K562 (cell line): ENCODE measurements at regions not wholly inside any gene's neighbourhood (a gene's known extent, or its start where the extent isn't known, plus 50 kb on each side); places are given as distances from the start of the nearest gene placed in this dataset.

Source experiments
- ATAC-seq: fragments of 200-7000 bp; cut with Tn5 transposase; 3 replicates; pipeline ENCODE4 v1.9.1; 2020; ENCODE audit warnings: moderate library complexity
- BruUV-seq: library from RNA; stranded (reverse); fragments of 400-500 nt; replicated peaks from 2 replicates; lab custom pipeline; 2021; lab: Mats Ljungman, UMichigan
- CTCF ChIA-PET: fragments of 300-600 bp; formaldehyde crosslinking; extraction: SDS; loops from one replicate; lab custom pipeline; 2021; ENCODE audit warnings: low intra/inter-chr PET ratio; lab: Yijun Ruan, JAX
- POLR2A ChIA-PET: fragments of 300-600, 350-650 bp; sonication (Branson Sonifier 250); formaldehyde crosslinking; extraction: SDS; loops from one replicate; lab custom pipeline; 2021; ENCODE audit warnings: antibody characterized with exemption, inconsistent platforms; lab: Yijun Ruan, JAX
- DNase-seq, 4 experiments: peaks; one replicate each; pipeline versions ENCODE4 v3.0.0 to v3.0.0-alpha.2; 2011 to 2018; ENCODE audit warnings: low spot score in 3 of 4, mixed read lengths in 3 of 4; ENCODE audit errors: extremely low read depth in 1 of 4
- FAIRE-seq: peaks from 2 replicates; lab custom pipeline; 2011; peaks lifted over from hg19 to GRCh38; lab: Jason Lieb, UNC
- H2AFZ ChIP-seq: 2 replicates; pipeline ENCODE4 v1.6.0; 2011; ENCODE audit warnings: low read depth, low read length, control low read depth, inconsistent platforms
- H3K27ac ChIP-seq: fragments of 200-600 bp; 3 replicates; pipeline ENCODE4 v1.8.0; 2011; ENCODE audit warnings: low read depth, mild to moderate bottlenecking, control low read depth, inconsistent platforms, low read length, moderate library complexity, mixed read lengths; ENCODE audit errors: extremely low read depth
- H3K27me3 ChIP-seq, 2 experiments: fragments of 300-600 bp in 1 of 2; 2 replicates in 1 of 2; 3 replicates in 1 of 2; pipeline versions ENCODE4 v1.6.0 to v1.8.0; 2011; ENCODE audit warnings: inconsistent platforms in 2 of 2, low read length in 2 of 2, mild to moderate bottlenecking in 1 of 2, mixed read lengths in 1 of 2, moderate library complexity in 1 of 2; ENCODE audit not compliant: control insufficient read depth in 2 of 2, insufficient read depth in 2 of 2
- H3K36me3 ChIP-seq: fragments of 300-600 bp; 3 replicates; pipeline ENCODE4 v1.8.0; 2011; ENCODE audit warnings: mild to moderate bottlenecking, low read length, inconsistent platforms; ENCODE audit not compliant: control insufficient read depth, insufficient read depth
- H3K4me1 ChIP-seq, 2 experiments: fragments of 200-600 bp in 1 of 2; replicated peaks in 1 of 2; 2 replicates in 1 of 2; 3 replicates in 1 of 2; pipeline versions ENCODE4 v1.5.1 to v1.8.0; 2011; ENCODE audit warnings: inconsistent platforms in 2 of 2, low read length in 2 of 2, mild to moderate bottlenecking in 1 of 2, mixed read lengths in 1 of 2, moderate library complexity in 1 of 2; ENCODE audit not compliant: control insufficient read depth in 2 of 2, insufficient read depth in 2 of 2
- H3K4me2 ChIP-seq: 2 replicates; pipeline ENCODE4 v1.6.1; 2011; ENCODE audit warnings: low read length, control low read depth, inconsistent platforms, mixed read lengths; ENCODE audit not compliant: insufficient read depth
- H3K4me3 ChIP-seq: fragments of 200-600 bp; sonication (generic), shearing (Covaris generic); 2 replicates; pipeline ENCODE4 v1.5.1; 2016; ENCODE audit warnings: control low read depth, inconsistent platforms
- H3K79me2 ChIP-seq: fragments of 200-600 bp; 3 replicates; pipeline ENCODE4 v1.8.0; 2011; ENCODE audit warnings: low read length, inconsistent platforms; ENCODE audit not compliant: control insufficient read depth, insufficient read depth
- H3K9ac ChIP-seq, 2 experiments: 2 replicates each; pipeline versions ENCODE4 v1.6.0 to v1.6.1; 2011; ENCODE audit warnings: low read depth in 2 of 2, low read length in 2 of 2, control low read depth in 1 of 2, inconsistent platforms in 1 of 2, mild to moderate bottlenecking in 1 of 2, mixed read lengths in 1 of 2; ENCODE audit not compliant: insufficient read depth in 1 of 2
- H3K9me1 ChIP-seq: one replicate; pipeline ENCODE4 v1.6.0; 2011; ENCODE audit warnings: inconsistent platforms, mild to moderate bottlenecking, low read length, moderate library complexity; ENCODE audit not compliant: control insufficient read depth, insufficient read depth
- H3K9me3 ChIP-seq: replicated peaks from 2 replicates; pipeline ENCODE4 v1.5.1; 2011; ENCODE audit warnings: low read depth, low read length, inconsistent platforms; ENCODE audit not compliant: control insufficient read depth, insufficient read depth
- H4K20me1 ChIP-seq: replicated peaks from 2 replicates; pipeline ENCODE4 v1.6.1; 2011; ENCODE audit warnings: low read length, inconsistent platforms, mixed read lengths; ENCODE audit not compliant: control insufficient read depth, insufficient read depth
- ARHGAP35 ChIP-seq: fragments of 450-650 bp; IDR thresholded peaks from 2 replicates; pipeline ENCODE4 v1.6.1; 2018; ENCODE audit not compliant: partially characterized antibody
- CBX1 ChIP-seq: sonication (generic); IDR thresholded peaks from 2 replicates; pipeline ENCODE4 v1.6.1; 2016; ENCODE audit warnings: antibody characterized with exemption, low read depth, mild to moderate bottlenecking
- CEBPB ChIP-seq: fragments of 450-650 bp; IDR thresholded peaks from 2 replicates; pipeline ENCODE4 v1.6.1; 2016; ENCODE audit warnings: missing genetic modification characterization, missing compliant biosample characterization
- E2F3 ChIP-seq: fragments of 250-450 bp; sonication (Bioruptor Pico); IDR thresholded peaks from 2 replicates; pipeline ENCODE4 v1.4.0; 2020; ENCODE audit warnings: mild to moderate bottlenecking
- E4F1 ChIP-seq: fragments of 250-450 bp; sonication (Bioruptor Pico); IDR thresholded peaks from 2 replicates; pipeline ENCODE4 v1.5.0; 2021; ENCODE audit warnings: mild to moderate bottlenecking, borderline replicate concordance
- ELF4 ChIP-seq: fragments of 450-650 bp; formaldehyde crosslinking; IDR thresholded peaks from 2 replicates; pipeline ENCODE4 v1.4.0; 2022; ENCODE audit warnings: missing genetic modification characterization
- ETS1 ChIP-seq: conservative IDR thresholded peaks from 2 replicates; pipeline ENCODE4 v1.6.1; 2011; ENCODE audit warnings: low read depth, mild to moderate bottlenecking, low read length; ENCODE audit not compliant: control insufficient read depth
- FUS ChIP-seq: fragments of 200-400 bp; formaldehyde crosslinking; optimal IDR thresholded peaks from 2 replicates; pipeline ENCODE3; 2017; ENCODE audit warnings: low read depth, low read length
- GATAD2A ChIP-seq: fragments of 450-650 bp; IDR thresholded peaks from 2 replicates; pipeline ENCODE4 v1.6.1; 2017
- HDAC6 ChIP-seq: IDR thresholded peaks from 2 replicates; pipeline ENCODE4 v1.6.1; 2012; ENCODE audit warnings: low read depth, mild to moderate bottlenecking, control low read depth, inconsistent platforms, low read length, moderate library complexity
- KLF1 ChIP-seq: fragments of 450-650 bp; IDR thresholded peaks from 2 replicates; pipeline ENCODE4 v1.6.1; 2016; ENCODE audit warnings: missing genetic modification characterization, missing compliant biosample characterization
- MCM2 ChIP-seq: fragments of 450-650 bp; IDR thresholded peaks from 2 replicates; pipeline ENCODE4 v1.6.1; 2017; ENCODE audit warnings: low read depth, mild to moderate bottlenecking
- NFE2L1 ChIP-seq: fragments of 450-650 bp; IDR thresholded peaks from 2 replicates; pipeline ENCODE4 v1.6.1; 2016; ENCODE audit warnings: missing genetic modification characterization, low read depth, mild to moderate bottlenecking, missing compliant biosample characterization, moderate library complexity, borderline replicate concordance
- NRF1 ChIP-seq, 2 experiments: fragments of 450-650 bp; IDR thresholded peaks in 1 of 2; conservative IDR thresholded peaks in 1 of 2; 2 replicates each; pipeline ENCODE4 v1.6.1; 2014; ENCODE audit warnings: mild to moderate bottlenecking in 2 of 2
- PHF8 ChIP-seq: fragments of 200-600 bp; sonication (generic); IDR thresholded peaks from 2 replicates; pipeline ENCODE4 v1.6.1; 2012; ENCODE audit warnings: mixed run types, mild to moderate bottlenecking, inconsistent platforms, low read length, moderate library complexity, borderline replicate concordance
- POLR3A ChIP-seq: IDR thresholded peaks from 2 replicates; pipeline ENCODE4 v1.6.1; 2011; ENCODE audit warnings: borderline replicate concordance, mild to moderate bottlenecking, moderate library complexity; ENCODE audit not compliant: insufficient read length, insufficient read depth; ENCODE audit errors: extremely low read depth
- ZNF586 ChIP-seq: fragments of 450-650 bp; formaldehyde crosslinking; conservative IDR thresholded peaks from 2 replicates; pipeline ENCODE4 v1.4.0; 2020; ENCODE audit warnings: mild to moderate bottlenecking, moderate library complexity
- ZNF639 ChIP-seq, 2 experiments: fragments of 200-800 bp in 1 of 2; sonication (Bioruptor generic) in 1 of 2; sonication (generic) in 1 of 2; formaldehyde crosslinking in 1 of 2; IDR thresholded peaks in 1 of 2; conservative IDR thresholded peaks in 1 of 2; 2 replicates each; pipeline versions ENCODE4 v1.5.0 to v1.6.1; 2016 to 2020; ENCODE audit warnings: missing compliant biosample characterization in 1 of 2, missing genetic modification characterization in 1 of 2, missing genetic modification reagents in 1 of 2
- ZNF717 ChIP-seq: fragments of 250-450 bp; sonication (Bioruptor Pico); IDR thresholded peaks from 2 replicates; pipeline ENCODE4 v1.5.0; 2021
- WGBS: fragments of 100-300 bp; shearing (Covaris generic); methylation state at CpG from one replicate; pipeline ENCODE4 v1.1.6; 2016; ENCODE audit warnings: low coverage, mixed read lengths; ENCODE audit not compliant: insufficient coverage; ENCODE audit errors: missing lambda C conversion rate; 5-methylcytosine and 5-hydroxymethylcytosine counted together
- in situ Hi-C: fragments of 300-500 bp; cut with MboI; formaldehyde crosslinking; loops from 4 replicates; pipeline ENCODE4 v1.15.0; 2018; ENCODE audit warnings: inconsistent platforms, mixed read lengths
- intact Hi-C: fragments of 100-400 bp; cut with micrococcal nuclease; formaldehyde crosslinking; loops from 2 replicates; pipeline ENCODE4 v1.14.2; 2022

GRCh38 chr7:136403591-136403990 lies 426.4 kb upstream of the MTPN start (continued):
- TF ChIP-seq FUS: no peak
- TF ChIP-seq ARHGAP35: no peak
- no peak for TF ChIP-seq ETS1

- FAIRE-seq: no peak
- no peak overlapping the region for H3K9ac ChIP-seq
- no peak overlapping the region for H3K4me2 ChIP-seq
- ChIA-PET CTCF (no interaction called here), POLR2A (interaction anchor here (0.6 kb wide), 1 partner anchor 29 kb away, joined by 3 read pairs; no protein-coding TSS in a partner anchor)
- no peak for ATAC-seq
- H2AFZ ChIP-seq: no peak overlapping the region
- 21% methylated on average over 5 of the region's 5 CpGs for WGBS
- no peak overlapping the region for H3K27ac ChIP-seq
- H3K9me3 ChIP-seq: no peaks in the 10 kb centered on the region
- no peaks in the 10 kb centered on the region for H3K79me2 ChIP-seq
- intact Hi-C loops: loop anchor here (10.0 kb wide), 3 partner anchors 286 to 1054 kb away; no protein-coding TSS in a partner anchor
- H4K20me1 ChIP-seq: no peaks in the 10 kb centered on the region
- BruUV-seq: no TSS peak
- H3K4me1 ChIP-seq: no peaks in the 10 kb centered on the region
- DNase-seq: no peak
- H3K27me3 ChIP-seq: no peaks in the 10 kb centered on the region
- no peak overlapping the region for H3K4me3 ChIP-seq
- in situ Hi-C loops: no loop called here
- no peaks in the 10 kb centered on the region for H3K9me1 ChIP-seq
- no peaks in the 10 kb centered on the region for H3K36me3 ChIP-seq
- TF ChIP-seq MCM2: no peak
- no peak for TF ChIP-seq KLF1 (tag)
- TF ChIP-seq GATAD2A: no peak
- no peak for TF ChIP-seq CEBPB (tag)
- no peak for TF ChIP-seq CBX1
- TF ChIP-seq ZNF639 (CRISPR knock-in tag; conservative IDR thresholded peaks at IDR 0.05 in 1 of 2, IDR thresholded peaks at IDR 0.05 in 1 of 2): no peak
- no peak for TF ChIP-seq PHF8
- no peak for TF ChIP-seq POLR3A
- no peak for TF ChIP-seq ELF4 (CRISPR knock-in tag)
- TF ChIP-seq E2F3 (CRISPR knock-in tag): no peak
- no peak for TF ChIP-seq E4F1
- TF ChIP-seq NFE2L1 (tag): no peak
- TF ChIP-seq HDAC6: no peak
- no peak for TF ChIP-seq NRF1 (conservative IDR thresholded peaks at IDR 0.05 in 1 of 2, IDR thresholded peaks at IDR 0.05 in 1 of 2)
- no peak for TF ChIP-seq ZNF586
- no peak for TF ChIP-seq ZNF717 (CRISPR knock-in tag)
Measured at GRCh38 chr7:136400877-136401276, 423.7 kb upstream of the MTPN start.
